DLD1 (cell line): ENCODE measurements at regions not wholly inside any gene's neighbourhood (a gene's known extent, or its start where the extent isn't known, plus 50 kb on each side); places are given as distances from the start of the nearest gene placed in this dataset.

Source experiments
- in situ Hi-C: cut with HindIII; loops from 2 replicates; pipeline ENCODE4 v1.10.0; 2017; ENCODE audit warnings: low sequenced_read_pairs

GRCh38 chr15:66941791-66942190 lies 123.6 kb upstream of the SMAD3 start:
- in situ Hi-C loops = no loop called here

GRCh38 chr15:66942649-66943390 lies 122.6 kb upstream of the SMAD3 start:
- in situ Hi-C loops = no loop called here

- in situ Hi-C loops = no loop called here
Measured at GRCh38 chr15:66943456-66944095, 121.8 kb upstream of the SMAD3 start.

- in situ Hi-C loops = no loop called here
Measured at GRCh38 chr15:66944121-66944520, 121.3 kb upstream of the SMAD3 start.

- in situ Hi-C loops = no loop called here
Measured at GRCh38 chr15:66945286-66945685, 120.1 kb upstream of the SMAD3 start.

- in situ Hi-C loops = no loop called here
Measured at GRCh38 chr15:66945842-66946241, 119.6 kb upstream of the SMAD3 start.

- in situ Hi-C loops = no loop called here
Measured at GRCh38 chr15:66946578-66947164, 118.7 kb upstream of the SMAD3 start.

GRCh38 chr15:66947471-66947870 lies 117.9 kb upstream of the SMAD3 start:
- in situ Hi-C loops = no loop called here

- in situ Hi-C loops = no loop called here
Measured at GRCh38 chr15:66948294-66948693, 117.1 kb upstream of the SMAD3 start.

- in situ Hi-C loops = no loop called here
Measured at GRCh38 chr15:66950114-66950513, 115.3 kb upstream of the SMAD3 start.

- in situ Hi-C loops = no loop called here
Measured at GRCh38 chr15:66951531-66952320, 113.7 kb upstream of the SMAD3 start.

- in situ Hi-C loops = no loop called here
Measured at GRCh38 chr15:66952756-66953522, 112.5 kb upstream of the SMAD3 start.

- in situ Hi-C loops = no loop called here
Measured at GRCh38 chr15:66953523-66954229, 111.7 kb upstream of the SMAD3 start.

GRCh38 chr15:66954601-66955000 lies 110.8 kb upstream of the SMAD3 start:
- in situ Hi-C loops = no loop called here

- in situ Hi-C loops = no loop called here
Measured at GRCh38 chr15:66955001-66955516, 110.3 kb upstream of the SMAD3 start.

GRCh38 chr15:66955871-66956585 lies 109.4 kb upstream of the SMAD3 start:
- in situ Hi-C loops = no loop called here

GRCh38 chr15:66956672-66957430 lies 108.6 kb upstream of the SMAD3 start:
- in situ Hi-C loops = no loop called here

- in situ Hi-C loops = no loop called here
Measured at GRCh38 chr15:66957431-66957720, 108.0 kb upstream of the SMAD3 start.

- in situ Hi-C loops = no loop called here
Measured at GRCh38 chr15:66959066-66959465, 106.3 kb upstream of the SMAD3 start.
